GM23248 (cell line): ENCODE measurements at regions not wholly inside any gene's neighbourhood (a gene's known extent, or its start where the extent isn't known, plus 50 kb on each side); places are given as distances from the start of the nearest gene placed in this dataset.

Source experiments
- EZH2 ChIP-seq: fragments of 200-600 bp; sonication (generic); IDR thresholded peaks from 2 replicates; pipeline ENCODE4 v1.6.1; 2018; ENCODE audit warnings: antibody characterized with exemption, mild to moderate bottlenecking; ENCODE audit not compliant: insufficient read depth, poor library complexity, severe bottlenecking
- EZH2phosphoT487 ChIP-seq: fragments of 200-600 bp; sonication (generic); IDR thresholded peaks from 2 replicates; pipeline ENCODE4 v1.6.1; 2018; ENCODE audit warnings: antibody characterized with exemption, moderate library complexity, mild to moderate bottlenecking, low read depth; ENCODE audit not compliant: insufficient read depth

- no peak for TF ChIP-seq EZH2
- TF ChIP-seq EZH2phosphoT487, result no peak
Observed at GRCh38 chr13:39935155-39935554, 279.7 kb downstream of the COG6 start.
